ENCODE measurements at regions not wholly inside any gene's neighbourhood (a gene's known extent, or its start where the extent isn't known, plus 50 kb on each side); places are given as distances from the start of the nearest gene placed in this dataset.

- TF ChIP-seq EZH2phosphoT487 (IDR thresholded peaks at IDR 0.05; ENCODE audit: insufficient read depth, low read depth) (no peak), EZH2 (IDR thresholded peaks at IDR 0.05; ENCODE audit: insufficient read depth, poor library complexity, severe bottlenecking) (no peak)
- Histone ChIP-seq H3K4me3 (no peak overlapping the region), H3K9ac (no peak overlapping the region), H3K4me2 (ENCODE audit: unreplicated experiment) (no peak overlapping the region), H4K20me1 (ENCODE audit: insufficient read depth) (no peaks in the 10 kb centered on the region), H3F3A (ENCODE audit: insufficient read depth) (no peaks in the 10 kb centered on the region), H3K9me2 (ENCODE audit: insufficient read depth) (no peaks in the 10 kb centered on the region), H3K27ac (no peak overlapping the region), H3K9me3 (ENCODE audit: low read depth) (no peaks in the 10 kb centered on the region), H3K36me3 (ENCODE audit: low read depth) (no peaks in the 10 kb centered on the region), H3K4me1 (ENCODE audit: insufficient read depth) (peaks cover 8% of the 10 kb centered on the region), H2AFZ (no peak overlapping the region), H3K27me3 (replicated peaks; ENCODE audit: insufficient read depth) (no peaks in the 10 kb centered on the region), H3K79me2 (ENCODE audit: insufficient read depth) (no peaks in the 10 kb centered on the region)
- 72 to 74% methylated on average over 9 of the region's 9 CpGs for WGBS, 2 experiments (ENCODE audit: low coverage in 1 of 2, low lambda C conversion rate in 2 of 2, missing lambda C conversion rate in 2 of 2)
- in situ Hi-C loops (cut with MboI): no loop called here
- no peak for DNase-seq
These were observed 107.4 kb upstream of the CASZ1 start for GRCh38 chr1:10903821-10904220.

GRCh38 chr1:10904396-10905358 is 107.8 kb upstream of the TARDBP start:
- H3K79me2 ChIP-seq (ENCODE audit: insufficient read depth): no peaks in the 10 kb centered on the region
- no peak for TF ChIP-seq EZH2 (IDR thresholded peaks at IDR 0.05; ENCODE audit: insufficient read depth, poor library complexity, severe bottlenecking)
- TF ChIP-seq EZH2phosphoT487 (IDR thresholded peaks at IDR 0.05; ENCODE audit: insufficient read depth, low read depth): no peak
- WGBS, 2 experiments (ENCODE audit: low coverage in 1 of 2, low lambda C conversion rate in 2 of 2, missing lambda C conversion rate in 2 of 2): 66% methylated on average over 22 to 23 of the region's 23 CpGs
- H3K9me3 ChIP-seq (ENCODE audit: low read depth): no peaks in the 10 kb centered on the region
- no peaks in the 10 kb centered on the region for H3K9me2 ChIP-seq (ENCODE audit: insufficient read depth)
- no peaks in the 10 kb centered on the region for H4K20me1 ChIP-seq (ENCODE audit: insufficient read depth)
- H3K27ac ChIP-seq: no peak overlapping the region
- in situ Hi-C loops (cut with MboI): no loop called here
- H3K9ac ChIP-seq: no peak overlapping the region
- no peak overlapping the region for H2AFZ ChIP-seq
- no peaks in the 10 kb centered on the region for H3K27me3 ChIP-seq (replicated peaks; ENCODE audit: insufficient read depth)
- H3K4me2 ChIP-seq (ENCODE audit: unreplicated experiment): no peak overlapping the region
- no peak overlapping the region for H3K4me3 ChIP-seq
- DNase-seq: no peak
- H3F3A ChIP-seq (ENCODE audit: insufficient read depth): no peaks in the 10 kb centered on the region
- H3K36me3 ChIP-seq (ENCODE audit: low read depth): no peaks in the 10 kb centered on the region
- H3K4me1 ChIP-seq (ENCODE audit: insufficient read depth): peaks cover 8% of the 10 kb centered on the region

- no peaks in the 10 kb centered on the region for H3K9me2 ChIP-seq (ENCODE audit: insufficient read depth)
- no peaks in the 10 kb centered on the region for H3K9me3 ChIP-seq (ENCODE audit: low read depth)
- WGBS, 2 experiments (ENCODE audit: low coverage in 1 of 2, low lambda C conversion rate in 2 of 2, missing lambda C conversion rate in 2 of 2): 68 to 85% methylated on average over 11 to 16 of the region's 16 CpGs
- H3K9ac ChIP-seq: no peak overlapping the region
- H3F3A ChIP-seq (ENCODE audit: insufficient read depth): no peaks in the 10 kb centered on the region
- H3K4me1 ChIP-seq (ENCODE audit: insufficient read depth): peaks cover 2% of the 10 kb centered on the region; the same call in 1 of the 2 replicates
- in situ Hi-C loops (cut with MboI): no loop called here
- no peak for DNase-seq
- no peak for TF ChIP-seq EZH2phosphoT487 (IDR thresholded peaks at IDR 0.05; ENCODE audit: insufficient read depth, low read depth)
- H3K27me3 ChIP-seq (replicated peaks; ENCODE audit: insufficient read depth): no peaks in the 10 kb centered on the region
- no peak overlapping the region for H3K4me3 ChIP-seq
- H3K36me3 ChIP-seq (ENCODE audit: low read depth): no peaks in the 10 kb centered on the region
- no peaks in the 10 kb centered on the region for H4K20me1 ChIP-seq (ENCODE audit: insufficient read depth)
- H2AFZ ChIP-seq: no peak overlapping the region
- H3K79me2 ChIP-seq (ENCODE audit: insufficient read depth): no peaks in the 10 kb centered on the region
- H3K4me2 ChIP-seq (ENCODE audit: unreplicated experiment): no peak overlapping the region
- no peak overlapping the region for H3K27ac ChIP-seq
These were observed 106.4 kb upstream of the TARDBP start for GRCh38 chr1:10905841-10906655.

GRCh38 chr1:10906866-10907519 is 105.5 kb upstream of the TARDBP start:
- Histone ChIP-seq H3K27ac (no peak overlapping the region), H3K9ac (no peak overlapping the region), H3K9me2 (ENCODE audit: insufficient read depth) (no peaks in the 10 kb centered on the region), H3K27me3 (replicated peaks; ENCODE audit: insufficient read depth) (no peaks in the 10 kb centered on the region), H3K36me3 (ENCODE audit: low read depth) (no peaks in the 10 kb centered on the region), H3K79me2 (ENCODE audit: insufficient read depth) (no peaks in the 10 kb centered on the region), H3K9me3 (ENCODE audit: low read depth) (no peaks in the 10 kb centered on the region), H3K4me1 (ENCODE audit: insufficient read depth) (no peaks in the 10 kb centered on the region), H3F3A (ENCODE audit: insufficient read depth) (no peaks in the 10 kb centered on the region), H4K20me1 (ENCODE audit: insufficient read depth) (no peaks in the 10 kb centered on the region), H3K4me2 (ENCODE audit: unreplicated experiment) (no peak overlapping the region), H2AFZ (no peak overlapping the region), H3K4me3 (no peak overlapping the region)
- WGBS, 2 experiments (ENCODE audit: low coverage in 1 of 2, low lambda C conversion rate in 2 of 2, missing lambda C conversion rate in 2 of 2): 59% methylated on average over 14 of the region's 14 CpGs
- in situ Hi-C loops (cut with MboI): no loop called here
- no peak for DNase-seq
- no peak for TF ChIP-seq EZH2 (IDR thresholded peaks at IDR 0.05; ENCODE audit: insufficient read depth, poor library complexity, severe bottlenecking)
- no peak for TF ChIP-seq EZH2phosphoT487 (IDR thresholded peaks at IDR 0.05; ENCODE audit: insufficient read depth, low read depth)
